OCI-LY3 (cell line): ENCODE measurements at regions not wholly inside any gene's neighbourhood (a gene's known extent, or its start where the extent isn't known, plus 50 kb on each side); places are given as distances from the start of the nearest gene placed in this dataset.

Experiments
- H2AFZ ChIP-seq: fragments of 200-600, 300-600 bp; shearing (Covaris generic); 2 replicates; pipeline ENCODE4 v1.6.0; 2014; ENCODE audit warnings: antibody characterized with exemption, low read depth, low read length
- H3K27ac ChIP-seq: fragments of 200-600, 300-600 bp; sonication (generic); 2 replicates; pipeline ENCODE4 v1.5.1; 2014; ENCODE audit warnings: mild to moderate bottlenecking, low read length, moderate library complexity, mixed read lengths
- H3K27me3 ChIP-seq: fragments of 200-600, 300-600 bp; sonication (generic); 2 replicates; pipeline ENCODE4 v1.6.1; 2014; ENCODE audit warnings: low read depth, low read length, mixed read lengths
- H3K36me3 ChIP-seq: fragments of 200-600, 300-600 bp; sonication (generic); replicated peaks from 2 replicates; pipeline ENCODE3; 2014; ENCODE audit warnings: low read depth, low read length, mixed read lengths
- H3K4me1 ChIP-seq: fragments of 300-600, 200-600 bp; sonication (generic); 2 replicates; pipeline ENCODE4 v1.6.1; 2014; ENCODE audit warnings: low read length, mixed read lengths
- H3K4me2 ChIP-seq: fragments of 200-600, 300-600 bp; sonication (generic); 2 replicates; pipeline ENCODE4 v1.6.1; 2014; ENCODE audit warnings: low read length, mixed read lengths
- H3K4me3 ChIP-seq: fragments of 300-600, 200-600 bp; sonication (generic); 2 replicates; pipeline ENCODE4 v1.5.1; 2014; ENCODE audit warnings: antibody characterized with exemption, mild to moderate bottlenecking, low read length, moderate library complexity
- H3K79me2 ChIP-seq: fragments of 300-600, 200-600 bp; shearing (Covaris generic); 2 replicates; pipeline ENCODE4 v1.6.1; 2014; ENCODE audit warnings: mild to moderate bottlenecking, low read length, mixed read lengths
- H3K9ac ChIP-seq: fragments of 300-600, 200-600 bp; shearing (Covaris generic); 2 replicates; pipeline ENCODE4 v1.6.0; 2014; ENCODE audit warnings: mild to moderate bottlenecking, low read length, moderate library complexity
- H3K9me3 ChIP-seq: fragments of 200-600, 300-600 bp; shearing (Covaris generic); 2 replicates; pipeline ENCODE4 v1.6.1; 2014; ENCODE audit warnings: low read length, mixed read lengths; ENCODE audit not compliant: insufficient read depth
- H4K20me1 ChIP-seq: fragments of 200-600, 300-600 bp; sonication (generic); 2 replicates; pipeline ENCODE4 v1.6.1; 2016; ENCODE audit warnings: low read length, mixed read lengths; ENCODE audit not compliant: insufficient read depth
- EZH2phosphoT487 ChIP-seq: fragments of 200-600 bp; shearing (Covaris generic); IDR thresholded peaks from 2 replicates; pipeline ENCODE4 v1.6.1; 2018; ENCODE audit warnings: antibody characterized with exemption, mixed run types, low read depth
- TF ChIP-seq, protein P1 (sequence below): fragments of 200-600, 300-600 bp; sonication (generic); IDR thresholded peaks from 2 replicates; pipeline ENCODE4 v1.5.1; 2014; ENCODE audit warnings: antibody characterized with exemption, low read length, low read depth

DNA sequence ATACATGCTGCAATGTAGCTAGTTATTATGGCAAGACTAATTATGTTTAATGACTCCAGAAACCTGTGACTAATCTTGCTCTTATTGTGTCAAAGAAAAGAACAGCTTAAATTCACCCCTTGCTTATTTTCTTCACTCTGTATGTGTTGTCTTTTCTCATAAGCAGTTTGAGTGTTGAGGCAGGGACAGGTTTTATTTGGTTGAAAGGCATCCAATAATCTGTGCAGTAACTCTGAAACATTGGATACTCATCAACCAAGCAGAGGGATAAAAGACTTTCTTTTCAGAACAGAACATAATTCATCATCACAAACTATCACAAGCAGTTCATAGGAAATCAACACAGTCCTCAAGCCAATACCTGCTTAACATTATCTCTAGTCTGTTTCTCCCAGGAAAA is 797.6 kb upstream of the MBL2 start:
- Histone ChIP-seq H3K9me3 (no peaks in the 10 kb centered on the region), H3K4me3 (no peak overlapping the region), H3K36me3 (no peaks in the 10 kb centered on the region), H2AFZ (no peak overlapping the region), H3K4me2 (no peak overlapping the region), H4K20me1 (no peaks in the 10 kb centered on the region), H3K79me2 (no peaks in the 10 kb centered on the region), H3K27me3 (no peaks in the 10 kb centered on the region), H3K9ac (no peak overlapping the region), H3K27ac (no peak overlapping the region), H3K4me1 (no peaks in the 10 kb centered on the region)
- TF ChIP-seq, protein P1, sequence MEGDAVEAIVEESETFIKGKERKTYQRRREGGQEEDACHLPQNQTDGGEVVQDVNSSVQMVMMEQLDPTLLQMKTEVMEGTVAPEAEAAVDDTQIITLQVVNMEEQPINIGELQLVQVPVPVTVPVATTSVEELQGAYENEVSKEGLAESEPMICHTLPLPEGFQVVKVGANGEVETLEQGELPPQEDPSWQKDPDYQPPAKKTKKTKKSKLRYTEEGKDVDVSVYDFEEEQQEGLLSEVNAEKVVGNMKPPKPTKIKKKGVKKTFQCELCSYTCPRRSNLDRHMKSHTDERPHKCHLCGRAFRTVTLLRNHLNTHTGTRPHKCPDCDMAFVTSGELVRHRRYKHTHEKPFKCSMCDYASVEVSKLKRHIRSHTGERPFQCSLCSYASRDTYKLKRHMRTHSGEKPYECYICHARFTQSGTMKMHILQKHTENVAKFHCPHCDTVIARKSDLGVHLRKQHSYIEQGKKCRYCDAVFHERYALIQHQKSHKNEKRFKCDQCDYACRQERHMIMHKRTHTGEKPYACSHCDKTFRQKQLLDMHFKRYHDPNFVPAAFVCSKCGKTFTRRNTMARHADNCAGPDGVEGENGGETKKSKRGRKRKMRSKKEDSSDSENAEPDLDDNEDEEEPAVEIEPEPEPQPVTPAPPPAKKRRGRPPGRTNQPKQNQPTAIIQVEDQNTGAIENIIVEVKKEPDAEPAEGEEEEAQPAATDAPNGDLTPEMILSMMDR: no peak

DNA sequence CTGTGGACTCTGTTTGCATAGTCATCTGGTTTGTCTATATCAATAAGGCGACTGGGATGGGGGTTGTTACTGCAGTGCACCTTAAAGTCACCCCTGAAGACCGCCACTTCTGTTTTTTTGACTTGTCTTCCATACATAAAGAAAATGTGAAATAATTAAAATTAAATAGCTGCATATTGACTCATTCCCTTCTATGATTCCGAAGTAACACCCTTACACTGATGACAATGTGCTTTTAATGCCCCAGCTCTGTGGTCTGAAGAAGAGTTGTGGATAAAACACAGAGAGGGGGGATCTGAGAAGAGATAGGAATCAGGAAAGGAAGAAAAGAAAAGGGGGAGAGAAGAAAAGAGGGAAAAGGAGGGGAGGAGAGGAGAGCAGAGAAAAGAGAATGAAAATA is 796.9 kb upstream of the MBL2 start:
- Histone ChIP-seq H2AFZ (no peak overlapping the region), H4K20me1 (no peaks in the 10 kb centered on the region), H3K27ac (no peak overlapping the region), H3K9me3 (no peaks in the 10 kb centered on the region), H3K79me2 (no peaks in the 10 kb centered on the region), H3K27me3 (no peaks in the 10 kb centered on the region), H3K36me3 (no peaks in the 10 kb centered on the region), H3K4me2 (no peak overlapping the region), H3K4me3 (no peak overlapping the region), H3K4me1 (no peaks in the 10 kb centered on the region), H3K9ac (no peak overlapping the region)
- no peak for TF ChIP-seq EZH2phosphoT487
- TF ChIP-seq, protein P1: no peak

DNA sequence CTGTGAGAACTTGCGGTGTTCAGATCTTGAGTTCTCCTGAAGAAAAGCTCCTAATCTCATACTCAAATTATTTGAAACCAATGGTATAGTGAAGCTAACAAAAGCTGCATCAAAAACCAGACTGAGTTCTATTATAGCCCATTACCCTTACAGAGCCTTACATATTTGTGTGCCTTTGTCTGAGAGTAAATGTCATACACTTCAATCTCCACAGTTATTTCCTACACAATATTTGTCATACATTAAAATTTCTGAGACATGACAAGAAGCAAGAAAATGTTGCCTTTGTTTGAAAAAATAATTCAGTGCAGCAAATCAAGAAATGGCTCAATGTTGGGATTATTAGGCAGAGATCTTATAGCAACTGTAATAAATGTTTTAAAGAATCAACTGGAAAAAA is 776.1 kb upstream of the MBL2 start:
- no peak overlapping the region for H3K4me3 ChIP-seq
- no peaks in the 10 kb centered on the region for H4K20me1 ChIP-seq
- no peaks in the 10 kb centered on the region for H3K9me3 ChIP-seq
- H3K27ac ChIP-seq: no peak overlapping the region
- no peaks in the 10 kb centered on the region for H3K27me3 ChIP-seq
- H3K79me2 ChIP-seq: no peaks in the 10 kb centered on the region
- H2AFZ ChIP-seq: no peak overlapping the region
- H3K36me3 ChIP-seq: no peaks in the 10 kb centered on the region
- H3K4me1 ChIP-seq: no peaks in the 10 kb centered on the region
- H3K4me2 ChIP-seq: no peak overlapping the region
- no peak overlapping the region for H3K9ac ChIP-seq
- TF ChIP-seq, protein P1: no peak
- no peak for TF ChIP-seq EZH2phosphoT487

DNA sequence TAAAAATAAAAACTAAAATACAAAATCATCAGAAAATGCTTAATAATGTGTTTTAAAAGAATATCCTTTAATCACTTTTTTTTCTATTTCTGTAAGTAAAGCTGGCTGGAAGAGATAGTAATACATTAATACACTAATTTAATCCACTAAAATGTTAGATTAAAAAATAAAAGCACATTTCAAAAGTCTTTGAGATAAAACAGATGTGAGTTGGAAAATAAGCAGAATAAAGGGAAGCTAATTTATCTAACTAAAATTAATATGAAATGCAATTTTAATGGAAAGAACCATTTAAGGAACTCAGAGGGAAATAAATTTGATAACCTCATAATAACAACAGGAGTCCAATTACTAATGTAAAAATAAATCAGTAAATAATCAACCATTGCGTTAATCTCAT is 774.8 kb upstream of the MBL2 start:
- Histone ChIP-seq H3K27ac (no peak overlapping the region), H3K4me3 (no peak overlapping the region), H2AFZ (no peak overlapping the region), H3K79me2 (no peaks in the 10 kb centered on the region), H3K9ac (no peak overlapping the region), H3K27me3 (no peaks in the 10 kb centered on the region), H3K9me3 (no peaks in the 10 kb centered on the region), H4K20me1 (no peaks in the 10 kb centered on the region), H3K36me3 (no peaks in the 10 kb centered on the region), H3K4me2 (no peak overlapping the region), H3K4me1 (no peaks in the 10 kb centered on the region)
- TF ChIP-seq, protein P1: no peak
- no peak for TF ChIP-seq EZH2phosphoT487
